D721Med (cell line): ENCODE measurements at regions not wholly inside any gene's neighbourhood (a gene's known extent, or its start where the extent isn't known, plus 50 kb on each side); places are given as distances from the start of the nearest gene placed in this dataset.

Experiments used
- DNase-seq: peaks from one replicate; pipeline ENCODE4 v3.0.0; 2011; ENCODE audit warnings: low spot score; ENCODE audit not compliant: insufficient read length
- FAIRE-seq: peaks from 2 replicates; lab custom pipeline; 2011; peaks lifted over from hg19 to GRCh38; lab: Jason Lieb, UNC
- TF ChIP-seq, protein P1 (sequence below): IDR thresholded peaks from 2 replicates; pipeline ENCODE4 v1.5.1; 2012; ENCODE audit warnings: mild to moderate bottlenecking, control low read depth; ENCODE audit not compliant: insufficient read depth; ENCODE audit errors: missing control alignments

DNA sequence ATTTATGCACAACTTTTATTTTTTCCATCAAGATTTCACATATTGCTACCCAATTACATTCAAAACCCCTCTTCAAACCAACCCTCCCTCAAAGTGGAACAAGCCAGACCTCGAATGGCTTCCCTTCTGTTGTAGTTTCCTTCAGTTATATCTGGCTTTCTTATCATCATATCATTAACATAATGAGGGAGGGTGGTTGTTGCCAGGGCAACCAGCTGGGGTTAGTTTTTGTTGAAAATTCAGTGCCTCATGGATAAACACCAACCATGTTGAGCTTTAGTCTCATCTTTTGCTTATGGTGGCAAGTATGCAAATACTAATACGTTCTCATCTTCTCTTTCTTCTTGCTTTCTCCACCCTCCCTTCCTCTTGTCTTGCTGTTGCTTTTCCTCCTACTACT, 359.7 kb downstream of the CDH11 start:
- no peak for FAIRE-seq
- TF ChIP-seq, protein P1, sequence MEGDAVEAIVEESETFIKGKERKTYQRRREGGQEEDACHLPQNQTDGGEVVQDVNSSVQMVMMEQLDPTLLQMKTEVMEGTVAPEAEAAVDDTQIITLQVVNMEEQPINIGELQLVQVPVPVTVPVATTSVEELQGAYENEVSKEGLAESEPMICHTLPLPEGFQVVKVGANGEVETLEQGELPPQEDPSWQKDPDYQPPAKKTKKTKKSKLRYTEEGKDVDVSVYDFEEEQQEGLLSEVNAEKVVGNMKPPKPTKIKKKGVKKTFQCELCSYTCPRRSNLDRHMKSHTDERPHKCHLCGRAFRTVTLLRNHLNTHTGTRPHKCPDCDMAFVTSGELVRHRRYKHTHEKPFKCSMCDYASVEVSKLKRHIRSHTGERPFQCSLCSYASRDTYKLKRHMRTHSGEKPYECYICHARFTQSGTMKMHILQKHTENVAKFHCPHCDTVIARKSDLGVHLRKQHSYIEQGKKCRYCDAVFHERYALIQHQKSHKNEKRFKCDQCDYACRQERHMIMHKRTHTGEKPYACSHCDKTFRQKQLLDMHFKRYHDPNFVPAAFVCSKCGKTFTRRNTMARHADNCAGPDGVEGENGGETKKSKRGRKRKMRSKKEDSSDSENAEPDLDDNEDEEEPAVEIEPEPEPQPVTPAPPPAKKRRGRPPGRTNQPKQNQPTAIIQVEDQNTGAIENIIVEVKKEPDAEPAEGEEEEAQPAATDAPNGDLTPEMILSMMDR: no peak
- no peak for DNase-seq

DNA sequence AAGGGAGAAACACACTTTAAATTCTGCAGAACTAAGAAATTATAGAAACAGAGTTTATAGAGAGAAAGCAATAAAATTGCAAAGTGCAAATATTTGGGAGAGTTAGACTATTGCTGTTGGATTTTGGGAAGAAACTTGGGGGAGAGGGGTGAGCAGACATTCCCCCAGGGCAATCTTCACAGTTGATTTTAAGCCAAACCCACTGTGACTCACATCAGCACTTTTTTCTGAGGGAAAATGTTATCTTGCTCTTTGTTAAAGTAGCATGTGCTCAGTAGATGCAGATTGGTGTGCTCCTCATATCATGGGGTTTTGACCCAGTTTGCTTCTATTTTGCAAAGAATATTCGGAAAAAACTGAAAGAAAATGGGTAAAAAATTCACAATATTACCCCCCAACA, 367.6 kb downstream of the CDH11 start:
- FAIRE-seq: no peak
- TF ChIP-seq, protein P1: no peak
- DNase-seq: no peak

DNA sequence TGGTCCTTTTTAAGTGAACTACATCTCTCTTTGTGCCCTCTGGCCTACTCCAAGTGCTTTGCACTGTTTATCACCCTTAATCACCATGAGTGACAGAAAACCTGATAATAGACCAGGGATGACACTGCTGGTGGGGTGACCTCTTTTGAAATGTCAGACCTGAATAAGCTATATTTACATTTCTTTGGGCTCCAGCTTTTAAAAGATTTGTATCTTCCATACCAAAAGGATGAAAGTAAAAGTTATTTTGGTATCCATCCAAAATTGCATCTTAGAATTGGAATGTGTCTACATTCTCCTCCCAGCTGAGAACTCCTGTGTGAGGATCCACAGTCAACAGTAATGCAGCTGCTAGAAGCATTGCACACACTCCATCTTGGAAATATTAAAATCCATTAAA, 370.0 kb downstream of the CDH11 start:
- FAIRE-seq: no peak

DNA sequence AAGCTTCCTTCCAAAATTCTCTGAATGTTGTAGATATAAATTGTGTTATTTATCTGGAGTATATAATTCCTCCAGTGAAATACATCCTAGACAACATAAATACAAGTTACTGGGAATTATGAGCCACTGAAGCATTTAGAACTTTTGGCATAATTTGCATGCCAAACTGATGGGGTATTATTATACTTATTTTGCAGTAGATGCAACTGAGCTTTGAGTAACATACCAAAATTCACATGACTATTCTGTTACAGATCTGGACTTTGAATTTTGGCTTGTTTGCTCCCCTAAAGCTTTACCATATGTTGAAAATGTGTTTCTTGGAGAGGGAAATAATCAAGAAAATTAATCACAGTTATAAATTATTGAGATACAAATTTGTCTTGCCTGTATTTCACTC, 372.5 kb downstream of the CDH11 start:
- FAIRE-seq (no peak), DNase-seq (no peak)
- TF ChIP-seq, protein P1: no peak

More for the DNA sequence above, 370.0 kb downstream of the CDH11 start:
- no peak for DNase-seq
- TF ChIP-seq, protein P1: no peak

DNA sequence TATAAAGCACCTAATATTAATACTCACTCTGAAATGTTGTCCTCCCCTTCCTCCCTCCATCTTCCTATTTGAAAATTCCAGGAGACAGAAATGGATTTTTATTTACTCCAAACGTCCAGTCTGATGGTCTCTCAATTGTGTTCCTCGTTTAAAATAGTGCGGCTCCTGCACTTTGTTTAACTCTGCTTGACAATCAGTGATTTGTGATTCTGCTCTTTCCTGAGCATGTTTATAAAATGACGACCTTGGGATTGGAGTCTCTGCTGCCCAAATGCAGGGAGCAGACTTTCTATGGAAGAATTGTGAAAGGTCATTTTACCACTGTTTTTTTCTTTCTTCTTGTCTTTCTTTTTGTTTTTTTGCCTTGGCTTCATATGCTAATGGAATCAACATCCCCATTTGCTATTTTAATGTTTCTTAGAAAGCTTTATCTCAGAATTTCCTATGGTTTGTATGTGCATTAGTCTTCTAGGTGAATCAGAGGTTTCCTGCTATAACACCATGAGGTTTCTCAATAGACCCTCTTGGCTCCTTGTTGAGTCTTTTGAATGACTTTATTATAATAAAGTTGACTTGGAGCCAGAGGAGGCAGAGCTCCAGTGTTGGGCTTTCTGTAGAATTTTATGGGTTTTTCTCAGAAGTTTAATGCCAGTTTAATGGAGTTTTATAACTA, 376.5 kb downstream of the CDH11 start:
- TF ChIP-seq, protein P1: no peak
- no peak for FAIRE-seq
- DNase-seq: no peak

DNA sequence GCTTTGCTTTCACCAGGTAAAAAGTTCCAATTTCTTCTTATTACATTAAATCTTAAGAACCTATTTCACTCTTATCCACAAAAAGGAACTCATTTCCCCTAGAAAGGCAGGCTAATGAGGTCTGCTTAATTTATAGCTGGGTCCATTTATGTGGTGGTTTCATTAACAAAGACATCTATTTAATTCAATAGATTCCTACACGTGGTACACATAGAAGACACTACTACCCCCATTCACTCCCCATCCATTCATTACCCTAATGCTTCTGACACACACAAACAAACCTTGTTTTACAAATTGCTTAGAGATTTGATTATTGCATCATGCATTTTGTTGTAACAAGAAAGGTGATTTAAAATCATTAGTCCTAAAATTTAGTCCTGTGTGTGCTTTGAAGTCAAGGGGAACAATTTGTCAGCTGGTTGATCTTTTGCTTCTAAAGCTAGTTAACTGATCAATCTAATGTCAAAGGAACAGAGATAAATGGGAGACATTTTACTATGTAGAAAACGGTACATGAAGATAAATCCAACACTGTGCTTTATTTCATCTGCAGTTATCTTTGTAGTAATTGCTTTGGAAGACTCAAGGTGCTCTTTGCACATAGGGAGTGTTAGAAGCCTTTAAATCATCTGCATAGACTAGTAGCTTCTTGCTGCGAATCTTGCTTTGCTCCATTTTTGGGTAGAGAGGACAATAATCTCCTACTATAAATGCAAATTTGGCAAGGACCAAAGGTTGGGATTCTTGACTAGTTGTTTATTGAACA, 379.2 kb downstream of the CDH11 start:
- no peak for DNase-seq
- no peak for FAIRE-seq
- TF ChIP-seq, protein P1: no peak

DNA sequence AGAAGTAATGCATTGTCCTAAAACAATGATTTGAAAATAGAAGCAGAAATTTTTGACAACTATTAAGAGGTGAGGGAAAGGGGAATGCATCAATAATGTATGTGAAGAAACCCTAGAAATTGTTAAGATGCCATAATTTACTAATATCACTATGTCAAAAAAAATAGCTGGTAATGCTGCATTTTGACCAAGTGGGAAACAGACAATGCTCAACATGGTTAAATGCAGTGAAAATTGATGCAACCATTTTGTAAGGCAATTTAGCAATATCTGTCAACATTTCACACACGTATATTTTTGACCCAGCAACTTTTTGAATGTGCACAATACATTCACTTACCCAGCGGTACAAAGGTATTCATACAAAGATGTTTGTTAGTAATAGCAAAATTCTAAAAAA, 381.6 kb downstream of the CDH11 start:
- FAIRE-seq: no peak

More for the DNA sequence above, 381.6 kb downstream of the CDH11 start:
- TF ChIP-seq, protein P1: no peak
- DNase-seq: no peak
